Activated CD4-positive, alpha-beta T cell treated with anti-CD3 and anti-CD28 coated beads, Interleukin-2, Interleukin-4, amounts not matched to agents 100 ng/mL and 50 ng/mL, durations not matched to agents 16 hours and 8 hours (primary cell): ENCODE measurements at regions not wholly inside any gene's neighbourhood (a gene's known extent, or its start where the extent isn't known, plus 50 kb on each side); places are given as distances from the start of the nearest gene placed in this dataset.
A peak's percentile ranks its signal among the peaks of the same experiment; 100 is the strongest.

Source experiments
- DNase-seq: peaks from one replicate; pipeline ENCODE4 v3.0.0-alpha.2; 2020; ENCODE audit warnings: low spot score

DNA sequence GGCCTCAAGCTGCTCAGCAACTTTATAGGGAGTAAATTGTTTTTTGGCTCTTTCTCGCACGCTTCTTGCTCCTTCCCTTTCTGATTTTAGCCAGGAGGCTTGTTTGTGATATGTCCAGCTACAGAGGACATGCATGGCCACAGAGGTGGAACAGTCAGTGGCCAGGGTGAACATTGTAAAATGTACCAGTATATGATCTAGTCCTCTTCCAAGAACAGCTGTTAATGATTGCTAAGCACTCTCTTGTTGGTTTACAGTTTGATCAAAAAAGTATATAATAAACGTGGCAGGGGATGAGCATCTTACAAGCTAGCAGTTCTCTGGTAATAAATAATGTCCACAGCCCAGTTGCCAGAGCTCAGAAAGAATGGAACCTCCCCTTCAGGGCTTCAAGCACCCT is 461.7 kb upstream of the DYNLRB2 start:
- no peak for DNase-seq

DNA sequence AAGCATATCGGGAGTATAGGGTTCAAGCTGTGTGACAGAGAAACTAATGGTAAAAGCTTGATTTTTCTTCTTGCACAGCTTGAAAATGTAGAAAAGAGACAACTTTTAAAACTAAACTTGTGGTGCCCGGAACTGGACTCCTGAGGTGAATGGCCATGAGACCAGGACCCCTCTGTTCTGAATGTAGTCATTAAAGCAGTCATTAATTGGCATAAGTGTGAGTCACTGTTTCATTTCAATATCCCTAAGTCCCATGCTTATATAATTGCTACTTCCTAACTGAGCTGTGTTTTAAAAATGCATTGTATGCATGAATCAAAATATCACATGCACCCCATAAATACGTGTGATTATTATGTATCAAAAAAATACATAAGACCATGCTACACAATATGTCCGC is 463.1 kb upstream of the DYNLRB2 start:
- no peak for DNase-seq

DNA sequence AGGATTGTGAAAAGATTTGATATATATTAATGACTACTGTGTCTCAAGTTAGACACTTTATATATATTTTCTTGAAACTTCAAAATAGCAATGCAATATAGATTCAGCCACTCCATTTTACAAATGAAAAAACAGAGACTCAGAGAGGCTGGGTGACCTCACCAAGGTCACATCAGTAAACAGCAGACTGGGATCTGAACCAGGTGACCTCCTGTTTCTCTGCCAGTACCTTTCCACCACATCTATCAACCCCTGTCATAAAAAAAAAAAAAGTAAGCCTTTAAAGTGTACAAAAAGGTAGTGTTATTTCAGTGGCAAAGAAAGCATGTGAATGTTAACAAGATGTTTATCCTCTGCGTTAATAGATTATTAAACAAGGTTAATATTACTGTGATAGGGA is 466.5 kb upstream of the DYNLRB2 start:
- no peak for DNase-seq

DNA sequence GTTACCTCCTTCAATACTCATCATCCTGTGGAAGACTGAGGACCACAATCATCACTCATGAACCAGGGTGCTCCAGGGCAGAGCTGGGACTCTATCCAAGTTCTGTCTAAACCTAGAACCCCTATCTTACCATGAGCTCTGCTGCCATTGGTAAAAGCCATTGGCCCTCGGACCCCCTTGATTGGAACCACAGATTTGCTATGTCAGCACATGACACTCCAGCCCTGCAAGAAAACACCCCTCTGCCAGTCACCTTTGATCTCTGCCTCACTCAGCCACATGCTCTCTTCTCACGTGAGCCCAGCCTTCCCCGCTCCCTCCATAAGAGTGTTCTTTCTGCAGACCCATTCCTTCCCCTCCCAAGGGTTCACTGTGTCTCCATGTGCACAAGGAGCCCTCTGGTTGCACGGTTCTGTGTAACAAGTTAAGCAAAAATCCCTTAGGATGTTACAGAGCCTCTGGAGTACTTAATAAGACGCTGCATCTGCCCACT is 468.8 kb upstream of the DYNLRB2 start:
- no peak for DNase-seq

DNA sequence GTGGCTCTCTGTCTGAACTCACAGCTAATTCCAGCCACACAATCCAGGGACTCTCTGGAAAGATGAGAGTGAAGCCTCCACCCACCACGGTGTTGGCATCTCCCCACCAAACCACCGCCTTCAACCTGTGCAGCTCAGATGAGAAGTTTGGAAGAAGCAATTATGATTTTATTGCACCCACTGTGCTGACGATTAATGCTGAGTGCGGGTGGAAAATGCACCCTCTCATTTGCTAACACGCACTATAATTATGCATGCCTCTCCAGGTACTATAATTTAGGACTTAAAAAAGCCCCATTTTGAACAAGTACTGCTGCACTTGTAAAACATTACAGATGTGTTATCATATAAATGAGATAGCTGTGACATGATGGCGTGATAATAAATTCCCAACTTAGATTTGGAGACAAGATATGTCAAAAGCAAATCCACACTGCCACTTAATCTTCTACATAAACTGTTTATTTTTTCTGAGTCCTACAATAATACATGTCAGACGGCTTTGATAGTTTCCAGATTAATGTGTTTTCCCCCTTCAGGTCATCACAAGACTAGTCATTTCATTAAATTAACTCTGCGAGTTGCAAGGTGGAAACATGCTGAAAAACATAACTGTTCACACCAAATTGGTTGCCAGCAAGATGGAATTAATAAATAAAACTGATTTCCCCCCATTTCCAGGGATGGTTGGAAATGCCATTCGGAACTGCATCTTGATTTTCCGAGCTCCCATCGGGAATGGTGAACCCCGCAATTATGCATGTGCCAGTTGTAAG is 466.5 kb upstream of the MAF start:
- DNase-seq, result no peak

DNA sequence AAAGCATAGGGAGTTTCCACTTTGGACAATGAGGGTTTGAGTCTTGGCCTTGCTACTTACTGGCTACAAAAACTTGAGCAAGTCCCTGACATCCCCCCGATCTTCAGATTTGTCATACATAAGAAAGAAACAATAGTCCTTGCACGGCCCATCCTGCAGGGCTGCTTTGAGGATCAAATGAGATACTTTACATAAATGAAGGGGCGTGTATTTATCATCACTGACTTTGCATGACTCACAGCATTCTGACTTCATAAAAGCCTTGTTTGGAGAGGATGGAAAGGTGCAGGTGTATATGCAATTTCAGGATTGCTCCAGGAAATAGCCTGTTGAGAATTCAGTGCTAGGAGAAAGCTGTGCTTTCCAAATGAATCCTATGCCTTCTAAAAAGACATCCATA is 465.0 kb upstream of the MAF start:
- no peak for DNase-seq

DNA sequence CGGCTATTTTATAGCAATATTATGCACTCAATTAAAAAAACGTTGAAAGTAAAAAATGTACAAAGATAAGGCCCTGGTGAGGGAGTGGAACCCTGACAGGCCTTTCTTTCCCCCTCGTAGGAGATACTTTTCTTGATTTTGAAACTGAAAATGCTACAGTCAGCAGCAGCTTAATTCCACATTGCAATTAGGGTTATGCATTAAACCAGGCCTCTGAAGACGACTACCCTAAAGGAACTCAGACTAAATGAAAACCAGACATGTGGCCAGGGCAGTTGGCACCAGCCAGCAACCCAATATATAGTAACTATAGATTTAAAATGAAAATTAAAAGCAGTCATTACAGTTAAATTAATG is 463.2 kb upstream of the MAF start:
- no peak for DNase-seq

DNA sequence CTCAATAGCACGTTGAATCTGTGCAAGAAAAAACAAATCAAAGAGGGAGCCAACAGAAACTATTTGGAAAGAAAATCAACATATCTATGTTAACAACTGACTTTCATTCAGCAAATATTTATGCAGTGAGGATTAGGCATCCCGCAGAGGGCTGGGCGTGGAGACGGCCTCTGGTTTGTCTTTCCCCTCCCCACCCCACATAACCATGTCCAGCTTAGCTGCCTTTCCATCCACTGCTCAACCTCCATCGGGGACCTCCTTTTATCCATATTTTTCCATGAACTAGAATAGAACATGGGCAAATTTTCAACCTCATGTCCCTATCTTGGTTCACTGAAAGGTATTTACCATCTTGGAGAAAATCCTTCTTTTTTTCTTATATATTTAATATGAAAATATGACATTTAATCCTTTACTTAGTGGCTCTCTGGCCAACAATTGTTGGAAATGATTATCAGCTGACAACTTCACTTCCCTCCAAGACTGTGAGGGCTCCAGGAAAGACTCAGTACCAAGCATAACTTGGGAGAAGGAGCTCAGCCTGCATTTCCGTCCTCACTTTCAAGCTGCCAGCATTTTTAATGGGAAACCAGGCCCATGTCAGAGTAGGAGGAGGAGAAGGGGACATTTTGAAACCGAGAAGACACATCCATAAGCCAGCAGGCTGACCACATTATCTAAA is 462.6 kb upstream of the MAF start:
- DNase-seq, result no peak

DNA sequence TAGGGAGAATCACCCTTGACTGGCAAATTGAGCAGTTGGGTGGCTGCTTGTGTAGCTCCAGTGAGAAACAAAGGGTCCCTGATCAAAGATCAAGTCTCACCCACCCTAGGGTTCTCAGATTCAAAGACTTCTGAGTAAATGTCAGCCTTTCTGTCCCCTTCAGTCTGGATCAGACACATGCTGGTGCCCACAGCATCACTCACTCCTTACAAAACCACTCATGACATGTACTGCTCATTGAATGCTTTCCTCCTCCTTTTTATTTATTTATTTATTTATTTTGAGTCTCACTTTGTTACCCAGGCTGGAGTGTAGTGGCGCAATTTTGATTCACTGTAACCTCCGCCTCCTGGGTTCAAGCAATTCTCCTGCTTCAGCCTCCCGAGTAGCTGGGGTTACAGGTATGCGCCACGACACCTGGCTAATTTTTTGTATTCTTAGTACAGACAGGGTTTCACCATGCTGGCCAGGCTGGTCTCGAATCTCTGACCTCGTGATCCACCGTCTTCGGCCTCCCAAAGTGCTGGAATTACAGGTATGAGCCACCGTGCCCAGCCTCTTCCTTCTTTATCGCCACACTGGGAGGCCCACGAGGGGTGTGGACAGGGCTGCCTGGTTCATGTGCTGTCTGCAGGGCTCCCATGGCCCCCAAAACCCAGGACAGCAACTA is 462.0 kb upstream of the MAF start:
- no peak for DNase-seq

DNA sequence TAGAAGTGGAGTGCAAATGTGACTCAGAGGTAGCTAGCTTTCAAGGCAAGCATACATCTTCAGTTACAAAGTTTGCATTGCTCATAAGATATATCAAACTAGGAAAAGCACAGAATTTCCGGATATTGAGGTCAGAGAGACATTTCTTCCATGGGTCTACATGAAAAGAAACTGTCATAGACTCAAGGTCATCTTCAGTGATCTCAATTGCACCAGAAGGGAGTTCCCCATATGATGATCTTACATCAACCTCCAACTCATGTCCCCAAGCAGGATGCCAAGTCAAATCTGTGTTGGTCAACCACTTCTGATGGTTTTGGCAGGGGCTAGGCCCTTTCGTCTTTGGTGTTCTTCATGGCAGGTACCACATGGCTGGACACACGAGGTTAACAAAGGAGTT is 459.9 kb upstream of the MAF start:
- DNase-seq, result peak; percentile 6

DNA sequence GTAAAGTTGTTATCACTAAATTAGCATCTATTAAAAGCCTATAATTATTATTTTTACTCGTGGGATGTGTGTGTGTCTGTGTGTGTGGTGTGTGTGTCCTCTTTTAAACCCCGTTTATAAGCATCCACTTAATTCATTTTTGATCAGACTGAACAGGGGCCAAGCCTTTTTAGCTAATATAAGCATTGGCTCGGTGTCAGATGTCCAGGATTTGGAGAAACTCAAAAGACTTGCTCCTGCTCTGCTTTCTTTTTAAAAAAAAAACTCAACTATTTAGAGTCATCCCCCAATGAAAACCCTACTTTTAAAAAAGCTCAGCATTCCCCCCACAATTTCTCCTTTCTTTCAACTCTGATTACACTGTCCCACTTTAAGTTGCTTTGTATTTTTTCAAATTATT is 459.3 kb upstream of the MAF start:
- no peak for DNase-seq

DNA sequence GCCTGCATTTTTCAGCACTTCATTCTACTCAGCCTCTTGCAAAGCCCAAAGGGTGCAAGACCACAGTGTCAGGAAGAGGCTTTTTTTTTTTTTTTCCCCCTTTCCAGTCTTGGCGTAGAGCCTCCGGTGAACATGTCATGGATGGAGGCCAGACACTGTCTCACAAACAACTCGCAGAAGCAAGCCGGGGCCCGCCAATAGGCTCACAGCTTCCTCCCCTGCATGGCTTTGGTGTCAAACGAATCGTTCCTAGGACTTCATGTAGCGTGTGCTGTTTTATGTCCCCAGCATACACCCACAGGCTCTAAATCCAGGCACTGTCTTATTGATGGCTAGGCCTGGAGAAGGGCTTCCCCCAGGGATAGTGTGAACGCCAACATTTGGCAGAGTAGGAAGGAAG is 457.7 kb upstream of the MAF start:
- no peak for DNase-seq

DNA sequence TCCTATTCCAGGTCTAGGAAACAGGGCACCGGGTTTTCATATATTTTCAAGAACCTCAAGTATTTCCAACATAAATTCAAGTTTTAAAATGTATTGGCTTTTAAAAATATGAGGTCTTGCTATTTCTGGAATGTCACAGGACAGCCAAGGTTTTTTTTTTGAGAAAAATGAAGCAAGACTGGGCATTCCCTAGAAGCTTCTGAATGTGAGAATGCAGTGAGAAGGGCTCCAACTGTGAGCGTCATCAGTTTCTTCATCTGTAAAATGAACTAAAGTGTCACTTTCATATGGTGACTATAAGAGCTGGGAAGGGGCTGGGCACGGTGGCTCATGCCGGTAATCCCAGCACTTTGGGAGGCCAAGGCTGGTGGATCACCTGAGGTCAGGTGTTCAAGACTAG is 455.8 kb upstream of the MAF start:
- DNase-seq, result no peak

DNA sequence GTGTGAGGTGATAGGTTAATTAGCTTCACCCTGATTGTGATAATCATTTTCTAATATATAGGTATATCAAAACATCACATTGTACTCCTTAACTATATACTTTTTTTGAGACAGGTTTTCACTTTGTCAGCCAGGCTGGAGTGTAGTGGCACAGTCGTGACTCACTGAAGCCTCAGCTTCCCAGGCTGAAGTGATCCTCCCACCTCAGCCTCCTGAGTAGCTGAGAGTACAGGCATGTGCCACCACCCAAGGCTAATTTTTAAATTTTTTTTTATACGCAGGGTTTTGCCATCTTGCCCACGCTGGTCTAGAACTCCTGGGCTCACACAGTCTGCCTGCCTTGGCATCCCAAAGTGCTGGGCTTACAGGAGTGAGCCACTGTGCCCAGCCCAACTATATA is 455.3 kb upstream of the MAF start:
- no peak for DNase-seq

DNA sequence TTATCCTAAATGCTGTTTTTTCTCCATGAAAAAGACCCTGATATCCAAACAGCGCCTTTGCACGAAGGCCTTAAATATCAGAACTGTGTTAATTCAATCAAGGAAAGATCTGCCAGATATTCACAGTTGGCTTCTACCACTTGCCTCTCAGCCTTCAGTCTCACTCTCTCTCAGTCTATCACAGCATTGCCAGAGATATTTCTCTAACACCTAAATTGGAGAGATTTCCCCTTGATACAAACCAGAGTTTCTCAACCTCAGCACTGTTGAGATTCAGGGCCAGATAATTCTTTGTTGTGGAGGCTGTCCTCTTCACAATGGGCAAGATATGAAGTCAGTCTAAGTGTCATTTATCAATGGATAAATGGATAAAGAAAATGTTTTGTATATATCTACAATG is 454.1 kb upstream of the MAF start:
- DNase-seq, result no peak

DNA sequence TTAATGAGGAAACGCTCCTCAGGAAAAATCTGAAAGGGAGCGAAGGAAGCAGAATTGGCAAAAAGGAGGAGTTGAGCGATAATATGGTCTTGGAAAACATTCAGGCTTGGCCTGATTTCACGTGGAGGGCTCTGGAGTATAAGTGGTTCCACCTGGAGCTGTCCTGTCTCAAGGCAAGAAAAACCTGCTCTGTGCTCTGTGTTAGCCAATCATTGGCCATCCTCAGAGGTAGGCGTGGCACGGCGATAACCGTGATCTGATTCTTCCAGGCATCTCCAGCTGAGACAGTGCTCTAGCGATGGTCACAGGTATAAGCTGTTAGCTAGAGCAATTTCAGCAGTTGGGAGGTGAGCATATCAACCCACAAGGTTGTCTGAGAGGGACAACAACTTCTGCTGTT is 450.5 kb upstream of the MAF start:
- no peak for DNase-seq

DNA sequence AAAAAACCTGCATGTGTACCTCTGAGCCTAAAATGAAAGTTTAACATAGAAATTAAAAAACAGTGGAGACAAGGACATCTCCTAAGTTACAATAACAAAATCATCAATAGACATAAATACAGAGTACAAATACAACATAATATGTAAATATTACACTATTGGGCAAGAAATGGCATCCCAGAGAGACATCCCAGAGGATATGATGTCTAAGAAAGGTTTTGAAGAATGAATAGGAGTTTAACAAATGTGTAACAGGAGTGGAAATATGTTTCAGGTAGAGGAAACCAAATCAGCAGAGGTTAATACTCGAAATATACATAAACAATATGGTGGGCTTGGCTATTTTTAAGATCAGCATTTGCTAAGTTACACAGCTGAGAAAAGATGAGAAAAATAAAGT is 447.7 kb upstream of the MAF start:
- DNase-seq, result no peak

DNA sequence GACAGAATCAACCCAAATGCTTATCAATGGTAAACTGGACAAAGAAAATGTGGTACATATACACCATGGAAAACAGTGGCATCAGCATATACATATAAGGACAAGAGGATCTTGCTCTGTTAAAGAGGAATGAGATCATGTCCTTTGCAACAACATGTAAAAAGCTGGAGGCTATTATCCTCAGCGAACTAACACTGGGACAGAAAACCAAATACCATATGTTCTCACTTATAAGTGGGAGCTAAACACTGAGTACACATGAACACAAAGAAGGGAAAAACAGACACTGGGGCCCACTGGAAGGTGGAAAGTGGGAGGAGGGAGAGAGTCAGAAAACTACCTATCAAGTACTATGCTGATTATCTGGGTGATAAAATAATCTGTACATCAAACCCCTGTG is 447.3 kb upstream of the MAF start:
- no peak for DNase-seq

DNA sequence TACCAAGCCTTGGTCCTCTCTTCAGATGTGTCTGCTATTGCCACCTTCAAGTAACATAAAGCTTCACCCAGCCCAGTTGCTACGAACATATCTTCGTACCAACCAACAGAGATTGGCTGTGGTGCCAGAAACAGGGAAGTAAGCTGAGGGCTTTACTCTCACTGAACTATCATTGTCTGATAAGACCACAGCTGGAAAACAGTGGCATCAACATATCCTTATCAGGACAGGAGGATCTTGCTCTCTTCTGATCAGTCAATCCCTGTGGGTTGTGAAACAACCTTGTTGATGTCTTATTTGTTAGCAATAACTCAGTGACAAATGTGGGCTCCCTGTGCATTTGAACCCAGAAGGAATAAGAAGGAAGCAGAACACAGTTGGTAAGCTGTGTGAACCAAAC is 446.3 kb upstream of the MAF start:
- no peak for DNase-seq

DNA sequence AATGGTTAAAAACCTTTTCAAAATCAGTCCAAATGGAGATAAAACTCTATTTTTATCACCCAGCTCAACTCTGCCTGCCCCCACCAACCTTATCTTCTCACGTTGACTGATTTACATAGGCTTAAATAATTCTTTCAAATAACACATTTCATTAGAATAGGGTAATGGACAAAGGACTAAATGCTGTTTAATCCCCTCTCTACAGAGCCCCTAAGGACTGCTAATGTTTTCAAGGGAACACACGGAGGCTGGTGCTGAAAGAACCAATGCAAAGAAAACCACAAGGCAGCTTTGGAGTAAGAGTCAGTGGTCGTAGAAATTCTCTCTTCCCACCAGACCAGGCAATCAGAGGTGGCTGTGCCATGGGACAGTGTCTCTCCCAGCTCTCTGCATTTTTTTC is 445.7 kb upstream of the MAF start:
- no peak for DNase-seq

DNA sequence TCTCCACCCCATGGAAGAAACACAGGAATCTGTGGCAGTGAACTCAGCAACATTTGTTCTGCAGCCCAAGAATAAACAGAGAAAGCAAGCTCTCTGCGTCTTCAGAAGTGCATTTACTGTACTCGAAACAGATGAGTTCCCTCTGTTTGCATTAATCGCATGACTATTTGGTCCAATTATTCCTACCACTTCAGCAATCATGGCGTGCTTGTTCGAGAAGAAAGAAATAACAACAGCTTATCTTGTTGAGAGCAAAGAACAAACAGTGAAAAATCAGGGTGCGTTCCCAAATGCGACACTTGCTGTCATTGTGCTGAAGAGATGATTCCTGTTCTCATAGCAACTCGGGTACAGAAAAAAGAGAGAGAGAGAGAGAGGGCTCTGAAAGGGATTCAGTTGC is 445.3 kb upstream of the MAF start:
- DNase-seq, result no peak

DNA sequence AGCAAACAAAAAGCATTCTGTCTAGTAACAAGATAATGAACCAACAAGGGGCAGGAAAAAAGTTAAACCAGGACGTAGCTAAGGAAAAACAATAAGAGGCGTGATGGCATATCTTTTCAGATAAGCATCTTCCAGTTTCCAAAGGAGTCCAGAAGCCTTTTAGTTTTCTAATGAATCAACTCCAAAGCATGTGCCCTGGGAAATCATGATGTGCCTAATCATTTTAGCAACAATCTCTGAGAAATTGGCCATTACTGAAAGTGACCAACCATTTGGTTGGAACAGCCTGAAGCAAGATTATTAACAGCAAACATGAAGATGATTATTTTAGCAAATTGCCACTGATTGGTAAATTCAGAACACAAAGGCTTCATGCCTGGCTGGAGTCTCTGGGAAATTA is 440.9 kb upstream of the MAF start:
- no peak for DNase-seq

DNA sequence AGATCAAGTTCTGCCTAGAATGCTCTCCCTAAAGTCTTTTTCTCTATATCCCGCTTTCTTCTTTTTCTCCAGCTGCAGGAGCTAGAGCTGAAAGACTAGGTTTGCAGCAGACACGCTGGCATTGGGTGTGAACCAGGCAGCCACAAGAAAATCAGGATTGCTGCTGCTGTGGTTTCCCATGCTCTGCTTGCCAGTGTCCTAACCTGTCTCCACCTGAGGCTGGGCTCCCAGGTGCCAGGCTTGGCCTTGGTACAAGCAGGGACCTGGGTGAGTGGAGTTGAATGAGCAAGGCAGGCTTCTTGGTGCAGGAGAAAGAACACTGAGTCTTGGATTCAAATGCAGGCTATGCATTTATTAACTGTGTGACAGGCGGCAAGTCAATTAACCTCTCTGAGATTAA is 440.3 kb upstream of the MAF start:
- DNase-seq, result no peak

DNA sequence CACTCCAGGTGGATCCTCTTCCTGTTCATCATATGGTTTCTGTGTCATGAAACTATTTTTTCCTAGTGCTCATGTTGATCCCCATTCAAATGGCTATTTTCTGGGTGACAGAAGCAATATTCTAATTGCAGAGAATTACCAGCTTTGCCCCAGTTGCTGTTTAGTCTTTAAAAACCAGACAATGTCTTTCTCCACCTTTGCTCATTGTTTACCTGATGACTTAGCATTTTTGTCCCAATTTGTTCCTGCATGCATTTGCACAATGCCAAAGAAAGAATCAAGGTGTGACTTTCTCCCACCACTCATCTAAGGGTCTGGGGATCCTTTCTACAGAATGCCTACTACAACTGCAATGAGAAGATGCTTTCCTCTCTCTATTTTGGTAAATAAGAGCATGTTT is 439.9 kb upstream of the MAF start:
- no peak for DNase-seq
